AG04450 (cell line): ENCODE measurements at regions not wholly inside any gene's neighbourhood (a gene's known extent, or its start where the extent isn't known, plus 50 kb on each side); places are given as distances from the start of the nearest gene placed in this dataset.

Experiments used
- CTCF ChIA-PET: fragments of 300-600, 350-600 bp; formaldehyde crosslinking; extraction: SDS; loops from one replicate; lab custom pipeline; 2022; ENCODE audit warnings: antibody characterized with exemption, inconsistent platforms; lab: Charles Lee
- POLR2A ChIA-PET: fragments of 350-600 bp; formaldehyde crosslinking; extraction: SDS; loops from one replicate; lab custom pipeline; 2021; ENCODE audit warnings: antibody characterized with exemption, inconsistent platforms; lab: Yijun Ruan, JAX
- DNase-seq: peaks from one replicate; pipeline ENCODE4 v3.0.0-alpha.2; 2011; ENCODE audit warnings: low read depth, low spot score
- H3K27ac ChIP-seq: one replicate; pipeline ENCODE4 v1.5.1; 2012; ENCODE audit warnings: low read depth, low read length, control low read depth
- H3K27me3 ChIP-seq: one replicate; pipeline ENCODE4 v1.6.0; 2012; ENCODE audit warnings: low read length; ENCODE audit not compliant: control insufficient read depth, insufficient read depth
- H3K4me3 ChIP-seq: 2 replicates; pipeline ENCODE4 v1.5.1; 2011; ENCODE audit warnings: mild to moderate bottlenecking, low read depth, low read length, control low read depth
- H3K9me3 ChIP-seq: 2 replicates; pipeline ENCODE4 v1.5.1; 2012; ENCODE audit warnings: low read length; ENCODE audit not compliant: control insufficient read depth, insufficient read depth
- CTCF ChIP-seq: IDR thresholded peaks from 2 replicates; pipeline ENCODE4 v1.5.1; 2011; ENCODE audit warnings: low read depth, low read length, control low read depth, inconsistent platforms

GRCh38 chr7:115338016-115338415 lies 416.1 kb downstream of the MDFIC start:
- no peak for TF ChIP-seq CTCF
- Histone ChIP-seq H3K27ac (no peak overlapping the region), H3K4me3 (no peak overlapping the region), H3K9me3 (no peaks in the 10 kb centered on the region), H3K27me3 (no peaks in the 10 kb centered on the region)
- DNase-seq = no peak
- ChIA-PET POLR2A (no interaction called here), CTCF (interaction anchor here (0.9 kb wide), 1 partner anchor 240 kb away, joined by 3 read pairs; no protein-coding TSS in a partner anchor)

- Histone ChIP-seq H3K9me3 (no peaks in the 10 kb centered on the region), H3K27me3 (no peaks in the 10 kb centered on the region), H3K4me3 (no peak overlapping the region), H3K27ac (no peak overlapping the region)
- DNase-seq = no peak
- ChIA-PET POLR2A (no interaction called here), CTCF (no interaction called here)
- TF ChIP-seq CTCF = no peak
Measured at GRCh38 chr7:115332691-115333090, 410.8 kb downstream of the MDFIC start.

- Histone ChIP-seq H3K9me3 (no peaks in the 10 kb centered on the region), H3K4me3 (no peak overlapping the region), H3K27me3 (no peaks in the 10 kb centered on the region), H3K27ac (no peak overlapping the region)
- TF ChIP-seq CTCF = no peak
- no peak for DNase-seq
- ChIA-PET POLR2A (no interaction called here), CTCF (no interaction called here)
Measured at GRCh38 chr7:115329006-115329405, 407.1 kb downstream of the MDFIC start.

GRCh38 chr7:115328018-115328417 lies 406.1 kb downstream of the MDFIC start:
- Histone ChIP-seq H3K27me3 (no peaks in the 10 kb centered on the region), H3K4me3 (no peak overlapping the region), H3K27ac (no peak overlapping the region), H3K9me3 (no peaks in the 10 kb centered on the region)
- no peak for TF ChIP-seq CTCF
- DNase-seq = no peak
- POLR2A ChIA-PET = no interaction called here
- CTCF ChIA-PET = no interaction called here

GRCh38 chr7:115327326-115327725 lies 405.4 kb downstream of the MDFIC start:
- Histone ChIP-seq H3K27me3 (no peaks in the 10 kb centered on the region), H3K4me3 (no peak overlapping the region), H3K27ac (no peak overlapping the region), H3K9me3 (no peaks in the 10 kb centered on the region)
- ChIA-PET CTCF (no interaction called here), POLR2A (no interaction called here)
- DNase-seq = no peak
- no peak for TF ChIP-seq CTCF
